IMR-90 (cell line): ENCODE measurements at regions not wholly inside any gene's neighbourhood (a gene's known extent, or its start where the extent isn't known, plus 50 kb on each side); places are given as distances from the start of the nearest gene placed in this dataset.

Source experiments
- ATAC-seq: fragments of 200-7000 bp; cut with Tn5 transposase; 2 replicates; pipeline ENCODE4 v1.9.1; 2020; ENCODE audit warnings: low read depth, mild to moderate bottlenecking, moderate library complexity
- BruUV-seq: library from RNA; stranded (reverse); fragments of 400-500 nt; replicated peaks from 2 replicates; lab custom pipeline; 2021; lab: Mats Ljungman, UMichigan
- CTCF ChIA-PET: fragments of 300-600 bp; formaldehyde crosslinking; extraction: SDS; loops from one replicate; lab custom pipeline; 2021; ENCODE audit warnings: antibody characterized with exemption; lab: Yijun Ruan, JAX
- POLR2A ChIA-PET: fragments of 300-600 bp; sonication (Branson Sonifier 250); formaldehyde crosslinking; loops from one replicate; lab custom pipeline; 2022; ENCODE audit warnings: antibody characterized with exemption; ENCODE audit not compliant: unreplicated experiment; lab: Charles Lee
- DNase-seq: peaks from one replicate; pipeline ENCODE4 v3.0.0; 2013
- H2AFZ ChIP-seq: replicated peaks from 2 replicates; pipeline ENCODE3; 2013; ENCODE audit warnings: low read length, mild to moderate bottlenecking; ENCODE audit not compliant: poor library complexity
- H2AK5ac ChIP-seq: 2 replicates; pipeline ENCODE4 v1.6.1; 2013; ENCODE audit warnings: low read depth, low read length, inconsistent platforms
- H2AK9ac ChIP-seq: replicated peaks from 2 replicates; pipeline ENCODE3; 2013; ENCODE audit warnings: mild to moderate bottlenecking, low read depth, low read length, moderate library complexity; ENCODE audit not compliant: poor library complexity
- H2BK120ac ChIP-seq: 2 replicates; pipeline ENCODE4 v1.6.1; 2013; ENCODE audit warnings: low read depth, low read length, inconsistent platforms
- H2BK15ac ChIP-seq: 3 replicates; pipeline ENCODE4 v1.6.1; 2013; ENCODE audit warnings: low read depth, low read length, inconsistent platforms
- H2BK20ac ChIP-seq: 2 replicates; pipeline ENCODE4 v1.6.1; 2013; ENCODE audit warnings: low read depth, mild to moderate bottlenecking, inconsistent platforms, low read length, moderate library complexity
- H2BK5ac ChIP-seq: 2 replicates; pipeline ENCODE4 v1.6.1; 2013; ENCODE audit warnings: mild to moderate bottlenecking, low read depth, low read length, inconsistent platforms; ENCODE audit not compliant: poor library complexity, severe bottlenecking
- H3K14ac ChIP-seq: replicated peaks from 2 replicates; pipeline ENCODE4 v1.6.1; 2013; ENCODE audit warnings: low read depth, low read length, inconsistent platforms
- H3K18ac ChIP-seq: 2 replicates; pipeline ENCODE4 v1.6.1; 2013; ENCODE audit warnings: low read depth, low read length, control low read depth
- H3K23ac ChIP-seq: 2 replicates; pipeline ENCODE4 v1.6.1; 2013; ENCODE audit warnings: low read depth, low read length, inconsistent platforms
- H3K27ac ChIP-seq: 2 replicates; pipeline ENCODE4 v1.5.1; 2013; ENCODE audit warnings: mild to moderate bottlenecking, control low read depth, low read length; ENCODE audit not compliant: insufficient read depth
- H3K27me3 ChIP-seq: 2 replicates; pipeline ENCODE4 v1.6.1; 2013; ENCODE audit warnings: low read length; ENCODE audit not compliant: control insufficient read depth, insufficient read depth
- H3K36me3 ChIP-seq: 2 replicates; pipeline ENCODE4 v1.6.1; 2013; ENCODE audit warnings: low read length, mixed read lengths; ENCODE audit not compliant: control insufficient read depth, insufficient read depth
- H3K4ac ChIP-seq: 2 replicates; pipeline ENCODE4 v1.6.1; 2013; ENCODE audit warnings: low read depth, low read length, inconsistent platforms
- H3K4me1 ChIP-seq: 2 replicates; pipeline ENCODE4 v1.6.1; 2013; ENCODE audit warnings: low read length, mixed read lengths; ENCODE audit not compliant: control insufficient read depth, insufficient read depth
- H3K4me2 ChIP-seq: 2 replicates; pipeline ENCODE4 v1.6.1; 2013; ENCODE audit warnings: low read depth, mild to moderate bottlenecking, control low read depth, low read length, moderate library complexity
- H3K4me3 ChIP-seq: 2 replicates; pipeline ENCODE4 v1.5.1; 2013; ENCODE audit warnings: low read depth, mild to moderate bottlenecking, control low read depth, low read length, moderate library complexity; ENCODE audit not compliant: insufficient read depth
- H3K56ac ChIP-seq: 2 replicates; pipeline ENCODE4 v1.6.1; 2013; ENCODE audit warnings: low read length, inconsistent platforms; ENCODE audit not compliant: insufficient read depth; ENCODE audit errors: extremely low read depth
- H3K79me1 ChIP-seq, 2 experiments: 2 replicates each; pipeline ENCODE4 v1.6.1; 2013; ENCODE audit warnings: low read length in 2 of 2, inconsistent platforms in 1 of 2, low read depth in 1 of 2
- H3K9ac ChIP-seq: 2 replicates; pipeline ENCODE4 v1.6.1; 2013; ENCODE audit warnings: low read depth, low read length, control low read depth
- H3K9me1 ChIP-seq: 2 replicates; pipeline ENCODE4 v1.6.1; 2013; ENCODE audit warnings: low read length, inconsistent platforms; ENCODE audit not compliant: insufficient read depth
- H3K9me3 ChIP-seq: 2 replicates; pipeline ENCODE4 v1.6.1; 2013; ENCODE audit warnings: low read length; ENCODE audit not compliant: control insufficient read depth, insufficient read depth
- H4K20me1 ChIP-seq: 2 replicates; pipeline ENCODE4 v1.6.1; 2013; ENCODE audit warnings: low read length, inconsistent platforms; ENCODE audit not compliant: insufficient read depth
- H4K5ac ChIP-seq: 2 replicates; pipeline ENCODE4 v1.6.1; 2013; ENCODE audit warnings: mild to moderate bottlenecking, low read depth, low read length, control low read depth
- H4K8ac ChIP-seq, 2 experiments: 2 replicates each; pipeline ENCODE4 v1.6.1; 2013; ENCODE audit warnings: low read depth in 2 of 2, low read length in 2 of 2, control low read depth in 1 of 2, inconsistent platforms in 1 of 2
- H4K91ac ChIP-seq: 2 replicates; pipeline ENCODE4 v1.6.1; 2013; ENCODE audit warnings: low read depth, low read length, inconsistent platforms; ENCODE audit not compliant: insufficient read depth
- BHLHE40 ChIP-seq: fragments of 150-350 bp; IDR thresholded peaks from 2 replicates; pipeline ENCODE4 v1.6.1; 2016; ENCODE audit warnings: mild to moderate bottlenecking, low read depth, low read length
- CEBPB ChIP-seq: IDR thresholded peaks from 2 replicates; pipeline ENCODE4 v1.6.1; 2012; ENCODE audit warnings: low read depth, low read length, improper control_type of control experiment
- CHD1 ChIP-seq: IDR thresholded peaks from 2 replicates; pipeline ENCODE4 v1.6.1; 2012; ENCODE audit warnings: low read depth, low read length, improper control_type of control experiment
- CTCF ChIP-seq: conservative IDR thresholded peaks from 2 replicates; pipeline ENCODE4 v1.5.1; 2012; ENCODE audit warnings: mild to moderate bottlenecking, low read depth, low read length, improper control_type of control experiment
- FOS ChIP-seq: fragments of 150-350 bp; IDR thresholded peaks from 2 replicates; pipeline ENCODE4 v1.6.1; 2016; ENCODE audit warnings: low read depth, low read length
- MAFK ChIP-seq: IDR thresholded peaks from 2 replicates; pipeline ENCODE4 v1.6.1; 2012; ENCODE audit warnings: low read depth, low read length, improper control_type of control experiment
- MAZ ChIP-seq: IDR thresholded peaks from 2 replicates; pipeline ENCODE4 v1.6.1; 2012; ENCODE audit warnings: low read depth, mild to moderate bottlenecking, low read length, improper control_type of control experiment, moderate library complexity, borderline replicate concordance
- MXI1 ChIP-seq: IDR thresholded peaks from 2 replicates; pipeline ENCODE4 v1.6.1; 2012; ENCODE audit warnings: low read depth, mild to moderate bottlenecking, low read length, moderate library complexity, borderline replicate concordance
- NFE2L2 ChIP-seq: fragments of 150-350 bp; IDR thresholded peaks from 2 replicates; pipeline ENCODE4 v1.6.1; 2016; ENCODE audit warnings: low read depth, mild to moderate bottlenecking, low read length
- POLR2A ChIP-seq: IDR thresholded peaks from 2 replicates; pipeline ENCODE4 v1.6.1; 2012; ENCODE audit warnings: mild to moderate bottlenecking, low read depth, low read length
- RAD21 ChIP-seq: IDR thresholded peaks from 2 replicates; pipeline ENCODE4 v1.6.1; 2012; ENCODE audit warnings: low read length, improper control_type of control experiment
- RCOR1 ChIP-seq: IDR thresholded peaks from 2 replicates; pipeline ENCODE4 v1.6.1; 2012; ENCODE audit warnings: mild to moderate bottlenecking, low read length, improper control_type of control experiment; ENCODE audit not compliant: insufficient replicate concordance
- RFX5 ChIP-seq: IDR thresholded peaks from 2 replicates; pipeline ENCODE4 v1.8.0; 2012; ENCODE audit warnings: low read depth, mild to moderate bottlenecking, low read length, moderate library complexity
- SMC3 ChIP-seq: fragments of 150-350 bp; IDR thresholded peaks from 2 replicates; pipeline ENCODE4 v1.6.1; 2016; ENCODE audit warnings: low read depth, mild to moderate bottlenecking, antibody characterized with exemption, low read length, moderate library complexity
- WGBS, 2 experiments: methylation state at CpG; one replicate each; pipeline versions ENCODE4 v1.1.5 to v1.1.7; 2013; ENCODE audit warnings: missing lambda C conversion rate in 2 of 2; ENCODE audit not compliant: insufficient read length in 1 of 2; ENCODE audit errors: extremely low coverage in 2 of 2; 5-methylcytosine and 5-hydroxymethylcytosine counted together
- dilution Hi-C: fragments of 300-500 bp; cut with HindIII; formaldehyde crosslinking; loops from one replicate; pipeline ENCODE4 v1.14.3; 2018; ENCODE audit warnings: low sequenced_read_pairs; ENCODE audit not compliant: unreplicated experiment
- in situ Hi-C: fragments of 300-500 bp; cut with MboI; formaldehyde crosslinking; loops from 3 replicates; pipeline ENCODE4 v1.14.3; 2019; ENCODE audit warnings: low sequenced_read_pairs, inconsistent platforms, mixed read lengths
- intact Hi-C: fragments of 100-400 bp; cut with micrococcal nuclease; formaldehyde crosslinking; loops from 2 replicates; pipeline ENCODE4 v1.10.0; 2022
- TF ChIP-seq, protein P1 (sequence below): fragments of 150-350 bp; IDR thresholded peaks from 2 replicates; pipeline ENCODE4 v1.6.1; 2016; ENCODE audit warnings: low read depth, mild to moderate bottlenecking, low read length, moderate library complexity, borderline replicate concordance
- TF ChIP-seq, protein P2 (sequence below): fragments of 150-350 bp; IDR thresholded peaks from 2 replicates; pipeline ENCODE4 v1.6.1; 2017; ENCODE audit warnings: mild to moderate bottlenecking, antibody characterized with exemption, low read length, low read depth

DNA sequence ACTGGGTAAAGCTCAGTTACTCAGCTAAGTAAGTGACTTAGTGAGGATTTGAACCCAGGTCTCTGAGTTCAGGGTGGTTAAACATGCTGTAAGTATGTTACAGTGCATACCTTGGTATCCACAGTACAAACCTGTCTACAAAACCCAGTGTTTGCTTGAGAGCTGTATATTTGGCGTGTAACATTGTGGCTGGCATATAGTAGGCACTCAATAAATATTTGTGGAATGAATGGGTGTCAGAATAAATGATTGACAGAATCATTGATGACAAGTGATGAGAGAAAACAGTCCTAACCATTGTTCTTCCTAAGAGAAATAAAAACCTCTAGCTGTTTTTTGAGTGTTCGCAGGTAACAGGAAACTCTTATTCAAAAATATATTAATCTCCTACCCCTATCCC is 79.7 kb upstream of the BCOR start:
- no peaks in the 10 kb centered on the region; the same call in 1 of the 2 replicates for H3K4me1 ChIP-seq
- no peak overlapping the region for H3K4me2 ChIP-seq
- H4K8ac ChIP-seq: no peak overlapping the region; a peak in 1 of 4 replicates
- H2BK20ac ChIP-seq: no peak overlapping the region
- in situ Hi-C loops: no loop called here
- H2AK5ac ChIP-seq: no peak overlapping the region
- H3K27ac ChIP-seq: no peak overlapping the region
- ATAC-seq (no peak), DNase-seq (no peak)
- no peak overlapping the region for H4K5ac ChIP-seq
- POLR2A ChIA-PET: no interaction called here
- no peak overlapping the region for H3K18ac ChIP-seq
- H2AFZ ChIP-seq: no peak overlapping the region
- no peak overlapping the region for H3K9ac ChIP-seq
- no peak overlapping the region for H3K14ac ChIP-seq
- no peak overlapping the region for H3K4me3 ChIP-seq
- peaks cover 4% of the 10 kb centered on the region; the same call in 1 of the 2 replicates for H3K27me3 ChIP-seq
- no peak overlapping the region for H2BK5ac ChIP-seq
- CTCF ChIA-PET: no interaction called here
- no peak overlapping the region for H2BK15ac ChIP-seq
- no TSS peak for BruUV-seq
- no peak overlapping the region for H2BK120ac ChIP-seq
- no peak overlapping the region for H4K91ac ChIP-seq
- H3K9me3 ChIP-seq: no peaks in the 10 kb centered on the region; the same call in 1 of the 2 replicates
- peaks cover 0 to 3% of the 10 kb centered on the region in 2 experiments; a peak in 1 of 4 replicates for H3K79me1 ChIP-seq
- H3K9me1 ChIP-seq: no peaks in the 10 kb centered on the region
- H3K36me3 ChIP-seq: no peaks in the 10 kb centered on the region
- 83% methylated on average over 1 of the region's 2 CpGs; no CpG with 5 or more reads in 1 of the 2 experiments for WGBS, 2 experiments
- no peak overlapping the region for H2AK9ac ChIP-seq
- H3K56ac ChIP-seq: no peak overlapping the region
- intact Hi-C loops: no loop called here
- dilution Hi-C loops: no loop called here
- TF ChIP-seq MXI1 (no peak), POLR2A (no peak), RFX5 (no peak), RAD21 (no peak), MAFK (no peak), BHLHE40 (no peak), CEBPB (no peak), CHD1 (no peak), RCOR1 (no peak), CTCF (no peak), SMC3 (no peak), FOS (no peak), NFE2L2 (no peak), MAZ (no peak)
- TF ChIP-seq, protein P1, sequence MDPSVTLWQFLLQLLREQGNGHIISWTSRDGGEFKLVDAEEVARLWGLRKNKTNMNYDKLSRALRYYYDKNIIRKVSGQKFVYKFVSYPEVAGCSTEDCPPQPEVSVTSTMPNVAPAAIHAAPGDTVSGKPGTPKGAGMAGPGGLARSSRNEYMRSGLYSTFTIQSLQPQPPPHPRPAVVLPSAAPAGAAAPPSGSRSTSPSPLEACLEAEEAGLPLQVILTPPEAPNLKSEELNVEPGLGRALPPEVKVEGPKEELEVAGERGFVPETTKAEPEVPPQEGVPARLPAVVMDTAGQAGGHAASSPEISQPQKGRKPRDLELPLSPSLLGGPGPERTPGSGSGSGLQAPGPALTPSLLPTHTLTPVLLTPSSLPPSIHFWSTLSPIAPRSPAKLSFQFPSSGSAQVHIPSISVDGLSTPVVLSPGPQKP: no peak
- TF ChIP-seq, protein P2, sequence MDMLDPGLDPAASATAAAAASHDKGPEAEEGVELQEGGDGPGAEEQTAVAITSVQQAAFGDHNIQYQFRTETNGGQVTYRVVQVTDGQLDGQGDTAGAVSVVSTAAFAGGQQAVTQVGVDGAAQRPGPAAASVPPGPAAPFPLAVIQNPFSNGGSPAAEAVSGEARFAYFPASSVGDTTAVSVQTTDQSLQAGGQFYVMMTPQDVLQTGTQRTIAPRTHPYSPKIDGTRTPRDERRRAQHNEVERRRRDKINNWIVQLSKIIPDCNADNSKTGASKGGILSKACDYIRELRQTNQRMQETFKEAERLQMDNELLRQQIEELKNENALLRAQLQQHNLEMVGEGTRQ: no peak
- no peaks in the 10 kb centered on the region for H4K20me1 ChIP-seq
- 0 out of 2 replicates have a peak overlapping the region, but pooled peaks have one; percentile 29 for H3K4ac ChIP-seq
- H3K23ac ChIP-seq: no peak overlapping the region
